Hematopoietic multipotent progenitor cell treated with erythropoietin and hydrocortisone succinate and interleukin-3 and kit ligand, for 15 days (in vitro differentiated cells): ENCODE measurements at regions not wholly inside any gene's neighbourhood (a gene's known extent, or its start where the extent isn't known, plus 50 kb on each side); places are given as distances from the start of the nearest gene placed in this dataset.
"Not testable (repeated sequence)": the region's sequence is repeated elsewhere in the genome, so short reads cannot be mapped to it uniquely, and the experiment has no call there.

Experiments
- DNase-seq: peaks from one replicate; pipeline ENCODE4 v3.0.0-alpha.2; 2015; ENCODE audit warnings: low spot score

DNA sequence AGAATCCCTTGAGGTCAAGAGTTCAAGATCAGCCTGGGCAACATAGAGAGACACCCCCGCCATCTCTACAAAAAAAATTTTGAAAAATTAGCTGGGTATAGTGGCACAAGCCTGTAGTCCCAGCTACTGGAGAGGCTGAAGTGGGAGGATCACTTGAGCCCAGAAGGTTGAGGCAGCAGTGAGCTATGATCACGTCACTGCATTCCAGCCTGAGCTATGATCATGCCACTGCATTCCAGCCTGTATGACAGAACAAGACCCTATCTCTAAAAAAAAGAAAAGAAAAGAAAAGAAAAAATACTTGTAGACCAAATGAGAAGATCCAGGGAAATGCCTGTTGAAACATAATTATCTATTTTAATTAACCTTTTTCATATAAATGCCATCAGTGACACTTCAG is 93.8 kb upstream of the MDM1 start:
- no peak for DNase-seq

GRCh38 chr12:68428211-68428610 is 96.0 kb upstream of the MDM1 start:
- DNase-seq, result no peak

GRCh38 chr12:68428724-68429501 is 96.8 kb upstream of the MDM1 start:
- no peak for DNase-seq

GRCh38 chr12:68429696-68430095 is 97.5 kb upstream of the MDM1 start:
- DNase-seq, result no peak

DNA sequence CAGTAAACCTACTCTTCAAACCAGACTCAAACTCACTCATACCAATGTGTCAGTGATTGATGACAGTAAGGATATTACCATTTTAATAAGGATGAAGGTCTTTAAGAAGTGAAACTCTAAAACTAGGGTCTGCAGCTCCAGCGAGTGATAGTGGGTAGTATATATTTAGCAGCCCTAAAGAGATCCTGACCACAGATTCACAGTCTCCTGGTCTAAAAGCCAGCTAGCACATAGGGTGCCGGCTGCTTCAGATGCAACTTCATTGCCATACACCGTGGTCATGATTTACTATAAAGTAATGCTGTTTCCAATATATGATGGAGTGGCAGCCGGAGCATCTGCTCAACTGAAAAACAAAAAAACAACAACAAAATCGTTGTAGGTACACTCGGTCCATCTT is 99.6 kb upstream of the MDM1 start:
- DNase-seq, result no peak

GRCh38 chr12:68432622-68433021 is 100.5 kb upstream of the MDM1 start:
- no peak for DNase-seq

DNA sequence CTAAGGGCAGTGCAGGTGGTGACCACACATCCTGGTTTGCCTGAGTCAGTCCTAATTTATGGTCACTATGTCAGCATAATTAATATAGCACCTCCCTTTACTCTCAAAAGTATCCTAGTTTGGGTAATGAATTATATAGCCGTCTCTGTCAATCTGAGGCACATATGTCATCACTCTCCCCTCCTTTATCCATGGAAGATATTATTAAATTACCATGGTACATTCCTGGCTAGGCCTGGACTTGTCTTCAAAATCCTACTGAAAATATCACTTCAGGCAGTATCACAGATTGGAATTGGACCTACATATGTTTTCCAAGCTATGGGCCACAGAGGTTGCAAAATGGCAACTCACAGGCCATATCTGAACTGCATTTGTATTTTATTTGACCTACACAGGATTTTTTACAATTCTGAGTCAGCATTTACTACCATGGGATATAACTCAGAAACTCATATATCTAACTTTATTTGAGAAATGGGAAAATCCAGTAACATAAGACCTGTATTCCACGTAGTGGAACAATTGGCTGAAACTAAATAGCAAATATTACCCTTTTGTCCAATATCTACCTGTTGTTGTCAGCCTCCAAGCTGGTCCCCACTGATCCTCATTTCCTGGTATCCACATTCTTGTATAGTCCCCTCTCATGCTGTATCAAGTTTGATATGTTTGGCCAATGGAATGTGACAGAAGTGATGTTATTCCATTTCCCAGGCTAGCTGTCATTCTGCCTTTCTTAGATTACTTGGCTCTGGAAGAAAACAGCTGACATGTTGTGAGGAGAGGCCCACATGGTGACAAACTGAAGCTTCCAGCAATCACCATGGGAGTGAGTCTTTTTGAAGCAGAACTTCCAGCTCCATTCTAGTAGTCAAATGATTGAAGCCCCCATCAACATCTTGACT is 102.5 kb upstream of the MDM1 start:
- DNase-seq, result no peak

GRCh38 chr12:68435299-68435637 is 103.1 kb upstream of the MDM1 start:
- no peak for DNase-seq

- DNase-seq, result no peak
Observed at GRCh38 chr12:68435816-68436215, 103.7 kb upstream of the MDM1 start.

GRCh38 chr12:68438601-68439000 is 106.4 kb upstream of the MDM1 start:
- DNase-seq, result no peak

DNA sequence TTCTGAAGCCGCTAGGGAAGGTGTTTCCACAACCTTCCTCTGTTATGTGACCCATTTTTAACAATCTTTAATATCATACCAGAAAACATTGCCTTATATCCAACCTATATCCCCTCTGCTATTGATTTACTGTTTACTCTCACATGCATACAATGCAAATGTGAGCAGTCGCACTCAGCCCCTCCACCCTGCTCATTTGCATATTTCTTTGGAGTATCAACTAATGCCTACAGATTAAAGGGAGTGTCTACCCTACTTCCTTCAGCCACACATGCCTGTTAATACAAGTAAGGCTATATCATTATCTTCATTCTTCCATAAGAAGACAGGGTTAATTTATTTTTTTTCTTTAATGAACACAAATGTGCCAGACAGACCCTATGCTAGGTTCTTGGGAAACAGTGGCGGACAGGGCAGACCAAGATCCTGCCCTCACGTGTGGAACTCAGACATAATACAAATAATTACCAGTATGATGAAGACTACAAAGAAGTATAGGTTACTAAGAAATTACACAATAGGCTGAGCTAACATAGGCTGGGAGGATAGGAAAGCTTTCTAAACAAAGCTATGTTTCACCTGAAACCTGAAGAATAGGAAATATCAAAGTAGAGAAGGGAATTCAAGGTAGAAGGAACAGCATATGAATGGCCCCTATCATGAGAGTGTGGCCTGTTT is 107.3 kb upstream of the MDM1 start:
- no peak for DNase-seq

DNA sequence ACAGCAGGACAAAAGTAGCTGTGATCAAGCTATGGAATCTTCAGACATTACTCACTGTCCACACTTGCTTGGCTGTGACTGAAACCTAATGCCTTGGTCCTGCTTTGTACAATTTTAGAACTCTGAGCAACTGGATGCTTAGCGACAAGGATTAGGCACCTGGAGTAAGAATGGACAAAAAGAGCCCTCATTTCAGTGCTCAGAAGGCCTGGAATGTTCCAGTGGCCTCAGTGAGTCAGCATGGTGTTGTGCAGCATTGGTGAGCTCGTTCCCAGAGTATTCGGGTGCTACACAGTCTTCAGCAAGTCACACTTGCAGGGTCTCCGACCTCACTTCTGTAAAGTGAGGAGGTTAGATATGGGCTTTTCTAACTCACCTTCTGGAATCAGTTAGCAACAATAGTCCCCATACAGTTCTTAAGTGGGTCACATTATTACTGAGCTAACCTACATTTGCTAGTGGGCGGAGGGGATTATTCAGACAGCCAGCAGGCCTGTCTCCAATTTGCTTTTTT is 108.0 kb upstream of the MDM1 start:
- DNase-seq, result no peak

- no peak for DNase-seq
Observed at GRCh38 chr12:68441167-68441566, 109.0 kb upstream of the MDM1 start.

DNA sequence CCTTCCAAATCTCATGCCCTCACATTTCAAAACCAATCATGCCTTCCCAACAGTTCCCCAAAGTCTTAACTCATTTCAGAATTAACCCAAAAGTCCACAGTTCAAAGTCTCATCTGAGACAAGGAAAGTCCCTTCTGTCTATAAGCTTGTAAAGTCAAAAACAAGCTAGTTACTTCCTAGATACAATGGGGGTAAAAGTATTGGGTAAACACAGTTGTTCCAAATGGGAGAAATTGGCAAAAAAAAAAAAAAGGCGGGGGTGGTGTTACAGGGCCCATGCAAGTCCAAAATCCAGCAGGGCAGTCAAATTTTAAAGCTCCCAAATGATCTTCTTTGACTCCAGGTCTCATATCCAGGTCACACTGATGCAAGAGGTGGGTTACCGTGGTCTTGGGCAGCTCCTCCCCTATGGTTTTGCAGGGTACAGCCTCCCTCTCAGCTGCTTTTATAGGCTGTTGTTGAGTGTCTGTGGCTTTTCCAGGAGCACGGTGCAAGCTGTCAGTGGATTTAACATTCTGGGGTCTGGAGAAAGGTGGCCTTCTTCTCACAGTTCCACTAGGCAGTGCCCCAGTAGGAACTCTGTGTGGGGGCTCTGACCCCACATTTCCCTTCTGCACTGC is 110.3 kb upstream of the MDM1 start:
- not testable (repeated sequence) for DNase-seq

GRCh38 chr12:68443695-68444094 is 111.5 kb upstream of the MDM1 start:
- DNase-seq, result not testable (repeated sequence)

- no peak for DNase-seq
Observed at GRCh38 chr12:68445824-68446223, 113.7 kb upstream of the MDM1 start.

DNA sequence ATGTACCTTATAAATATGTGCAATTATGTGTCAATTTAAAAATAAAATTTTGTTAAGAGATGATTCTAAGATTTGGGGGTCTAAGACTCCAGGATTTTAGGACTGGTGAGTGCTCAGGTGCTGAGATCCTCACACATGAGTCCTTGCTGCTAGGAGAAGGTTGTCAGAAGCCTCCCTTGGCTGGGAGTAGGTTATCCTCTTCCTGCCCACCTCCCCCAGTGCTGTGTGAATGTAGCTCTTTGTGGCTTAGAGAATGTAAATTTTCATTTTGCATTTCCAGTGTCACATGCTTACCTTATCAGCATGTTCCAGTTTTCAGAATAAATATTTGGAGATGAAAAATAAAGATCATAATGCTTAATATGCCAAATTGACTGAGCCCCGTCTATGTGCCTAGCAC is 114.2 kb upstream of the MDM1 start:
- DNase-seq, result no peak

- no peak for DNase-seq
Observed at GRCh38 chr12:68446901-68447796, 115.0 kb upstream of the MDM1 start.

GRCh38 chr12:68447797-68448260 is 115.7 kb upstream of the MDM1 start:
- DNase-seq, result peak; percentile 30

DNA sequence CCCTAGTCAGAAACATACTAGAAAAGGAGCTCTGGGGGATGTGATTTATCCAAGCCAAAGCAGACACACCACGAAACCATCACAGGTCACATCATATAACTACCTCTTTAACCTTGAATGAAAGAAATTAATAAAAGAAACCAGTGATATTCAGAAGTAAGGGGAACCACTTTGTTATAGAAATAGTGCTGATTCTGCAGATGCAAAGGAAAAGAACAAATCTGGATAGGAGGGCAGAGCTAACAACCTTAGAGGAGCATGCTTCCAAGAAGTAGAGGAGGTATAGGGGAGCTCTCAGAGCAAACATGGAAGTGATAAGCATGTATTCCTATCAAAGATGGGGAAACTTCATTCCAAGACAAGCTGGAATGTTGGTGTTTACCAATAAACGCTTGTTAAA is 117.0 kb upstream of the MDM1 start:
- no peak for DNase-seq

GRCh38 chr12:68450947-68451260 is 118.7 kb upstream of the MDM1 start:
- no peak for DNase-seq
